ENCODE measurements at regions not wholly inside any gene's neighbourhood (a gene's known extent, or its start where the extent isn't known, plus 50 kb on each side); places are given as distances from the start of the nearest gene placed in this dataset.
"Not testable (repeated sequence)": the region's sequence is repeated elsewhere in the genome, so short reads cannot be mapped to it uniquely, and the experiment has no call there.

- no peak overlapping the region for H3K4me3 ChIP-seq
- H3K27ac ChIP-seq, result peak overlapping the region in 6 of 21 experiments; percentile 14 to 82 (median 60)
These were observed 75.4 kb upstream of the ZFAND5 start for GRCh38 chr9:72440378-72440777.

DNA sequence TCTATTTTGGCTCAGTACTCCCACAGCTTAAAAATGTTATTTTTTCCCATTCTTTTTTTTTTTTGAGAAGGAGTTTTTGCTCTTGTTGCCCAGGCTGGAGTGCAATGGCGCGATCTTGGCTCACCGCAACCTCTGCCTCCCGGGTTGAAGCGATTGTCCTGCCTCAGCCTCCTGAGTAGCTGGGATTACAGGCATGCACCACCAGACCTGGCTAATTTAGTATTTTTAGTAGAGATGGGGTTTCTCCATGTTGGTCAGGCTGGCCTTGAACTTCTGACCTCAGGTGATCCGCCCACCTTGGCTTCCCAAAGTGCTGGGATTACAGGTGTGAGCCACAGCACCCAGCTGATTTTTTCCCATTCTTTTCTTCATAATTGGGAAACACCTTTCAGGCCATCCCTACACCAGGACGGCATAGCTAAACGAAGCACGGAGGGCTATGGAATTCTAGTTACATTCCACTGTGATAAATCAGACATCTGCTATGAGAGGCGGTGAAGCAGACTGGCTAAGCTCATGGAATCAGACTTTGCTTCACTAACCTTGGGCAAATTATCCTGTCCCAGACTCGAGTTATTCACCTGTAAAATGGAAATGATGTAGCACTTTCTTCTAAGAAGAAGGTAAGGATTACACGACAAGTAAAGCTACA, 68.7 kb upstream of the ZFAND5 start:
- not testable (repeated sequence) for H3K4me3 ChIP-seq, H3K27ac ChIP-seq

GRCh38 chr9:72431036-72431435, 66.0 kb upstream of the ZFAND5 start:
- H3K4me3 ChIP-seq, result no peak overlapping the region
- no peak overlapping the region for H3K27ac ChIP-seq

GRCh38 chr9:72428329-72428728, 63.3 kb upstream of the ZFAND5 start:
- Histone ChIP-seq H3K4me3 (no peak overlapping the region), H3K27ac (peak overlapping the region in 1 of 21 experiments; percentile 16)

- Histone ChIP-seq H3K4me3 (no peak overlapping the region), H3K27ac (no peak overlapping the region)
These were observed 62.8 kb upstream of the ZFAND5 start for GRCh38 chr9:72427801-72428200.

- H3K4me3 ChIP-seq, result no peak overlapping the region
- H3K27ac ChIP-seq, result peak overlapping the region in 3 of 21 experiments; percentile 50 to 59 (median 57)
These were observed 59.1 kb upstream of the ZFAND5 start for GRCh38 chr9:72424131-72424530.

DNA sequence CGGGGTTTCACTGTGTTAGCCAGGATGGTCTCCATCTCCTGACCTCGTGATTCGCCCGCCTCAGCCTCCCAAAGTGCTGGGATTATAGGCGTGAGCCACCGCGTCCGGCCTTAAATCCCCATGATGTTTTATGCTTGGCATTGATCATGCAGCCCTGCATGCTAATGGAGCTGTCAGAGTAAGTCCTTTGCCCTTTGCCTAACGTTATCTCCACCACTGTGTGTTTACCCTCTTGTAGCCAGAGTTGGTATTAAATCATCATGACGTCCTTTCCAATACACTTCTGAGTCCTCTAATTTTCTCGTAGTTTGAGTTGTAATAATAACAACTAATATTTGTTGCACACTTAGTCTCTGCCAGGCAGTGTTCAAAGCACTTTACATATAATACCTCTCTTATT, 57.2 kb upstream of the ZFAND5 start:
- Histone ChIP-seq H3K4me3 (no peak overlapping the region), H3K27ac (no peak overlapping the region)

DNA sequence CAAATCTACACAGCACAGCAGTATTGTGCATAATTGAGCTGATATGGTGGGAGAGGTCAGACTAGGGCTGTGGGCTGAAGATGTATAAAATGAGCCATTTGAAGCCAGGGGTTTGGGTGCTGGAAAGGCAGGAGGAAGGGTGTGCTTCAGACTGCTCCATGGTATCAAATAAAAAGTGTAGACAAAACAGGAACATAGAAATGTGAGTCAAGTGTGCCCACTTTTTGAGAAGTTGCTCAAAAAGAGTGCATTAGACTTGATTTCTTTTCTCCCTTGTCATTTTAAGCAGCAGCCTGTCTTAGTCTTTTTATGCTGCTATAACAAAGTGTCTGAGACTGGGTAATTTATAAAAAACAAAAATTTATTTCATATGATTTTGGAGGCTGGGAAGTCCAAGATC, 55.8 kb upstream of the ZFAND5 start:
- no peak overlapping the region for H3K27ac ChIP-seq

GRCh38 chr9:72415948-72416347, 50.9 kb upstream of the ZFAND5 start:
- no peak overlapping the region for H3K27ac ChIP-seq
- no peak overlapping the region for H3K4me3 ChIP-seq

More for the DNA sequence above, 55.8 kb upstream of the ZFAND5 start:
- no peak overlapping the region for H3K4me3 ChIP-seq

GRCh38 chr9:72415163-72415562, 50.2 kb upstream of the ZFAND5 start:
- no peak overlapping the region for H3K4me3 ChIP-seq
- no peak overlapping the region for H3K27ac ChIP-seq
